22Rv1 (cell line): ENCODE measurements at regions not wholly inside any gene's neighbourhood (a gene's known extent, or its start where the extent isn't known, plus 50 kb on each side); places are given as distances from the start of the nearest gene placed in this dataset.

Source experiments
- H3K27ac ChIP-seq: fragments of 450-650 bp; 2 replicates; pipeline ENCODE4 v1.5.1; 2017
- ZFX ChIP-seq: fragments of 450-650 bp; IDR thresholded peaks from 2 replicates; pipeline ENCODE4 v1.6.1; 2017; ENCODE audit warnings: antibody characterized with exemption, borderline replicate concordance
- TF ChIP-seq, protein P1 (sequence below): fragments of 450-650 bp; IDR thresholded peaks from 2 replicates; pipeline ENCODE4 v1.5.1; 2017; ENCODE audit warnings: mild to moderate bottlenecking

DNA sequence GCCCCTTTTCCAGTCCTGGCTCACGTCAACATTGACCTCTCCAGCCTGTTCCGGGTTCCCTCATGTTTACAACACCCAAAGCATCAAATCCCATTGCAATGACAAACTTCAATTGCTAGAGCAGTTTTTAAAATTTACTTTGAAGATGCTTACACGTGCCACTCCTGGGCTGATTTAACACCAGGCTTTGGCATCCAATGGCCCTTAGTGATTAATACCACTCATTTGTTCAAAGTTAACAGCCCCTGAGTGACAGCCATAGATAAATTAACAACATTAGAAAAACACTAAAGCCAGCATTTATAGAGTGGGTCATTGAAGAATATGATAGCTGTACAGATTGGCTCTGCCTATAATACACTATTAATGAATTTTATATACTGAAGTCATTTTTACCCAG is 135.1 kb downstream of the PMP22 start:
- TF ChIP-seq, protein P1, sequence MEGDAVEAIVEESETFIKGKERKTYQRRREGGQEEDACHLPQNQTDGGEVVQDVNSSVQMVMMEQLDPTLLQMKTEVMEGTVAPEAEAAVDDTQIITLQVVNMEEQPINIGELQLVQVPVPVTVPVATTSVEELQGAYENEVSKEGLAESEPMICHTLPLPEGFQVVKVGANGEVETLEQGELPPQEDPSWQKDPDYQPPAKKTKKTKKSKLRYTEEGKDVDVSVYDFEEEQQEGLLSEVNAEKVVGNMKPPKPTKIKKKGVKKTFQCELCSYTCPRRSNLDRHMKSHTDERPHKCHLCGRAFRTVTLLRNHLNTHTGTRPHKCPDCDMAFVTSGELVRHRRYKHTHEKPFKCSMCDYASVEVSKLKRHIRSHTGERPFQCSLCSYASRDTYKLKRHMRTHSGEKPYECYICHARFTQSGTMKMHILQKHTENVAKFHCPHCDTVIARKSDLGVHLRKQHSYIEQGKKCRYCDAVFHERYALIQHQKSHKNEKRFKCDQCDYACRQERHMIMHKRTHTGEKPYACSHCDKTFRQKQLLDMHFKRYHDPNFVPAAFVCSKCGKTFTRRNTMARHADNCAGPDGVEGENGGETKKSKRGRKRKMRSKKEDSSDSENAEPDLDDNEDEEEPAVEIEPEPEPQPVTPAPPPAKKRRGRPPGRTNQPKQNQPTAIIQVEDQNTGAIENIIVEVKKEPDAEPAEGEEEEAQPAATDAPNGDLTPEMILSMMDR: no peak
- no peak for TF ChIP-seq ZFX

DNA sequence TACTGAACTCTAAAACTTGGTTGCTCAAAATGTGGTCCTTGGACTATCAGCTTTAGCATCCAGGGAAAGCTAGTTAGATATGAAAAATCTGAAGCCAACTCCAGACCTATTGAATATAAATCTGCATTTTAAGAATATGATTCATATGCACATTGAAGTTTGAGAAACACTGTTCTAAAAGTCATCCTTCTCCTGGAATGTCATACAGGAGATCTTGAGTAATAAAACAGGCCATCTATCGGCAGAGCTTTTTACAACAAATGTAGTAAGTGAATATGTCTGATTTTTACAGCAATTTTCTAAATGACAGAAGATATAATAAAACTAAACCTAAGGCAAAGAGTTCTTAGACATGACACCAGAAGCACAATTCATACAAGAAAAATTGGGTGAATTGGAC is 140.4 kb downstream of the PMP22 start:
- no peak for TF ChIP-seq ZFX
- TF ChIP-seq, protein P1: no peak
- no peak overlapping the region for H3K27ac ChIP-seq

More for the DNA sequence above, 135.1 kb downstream of the PMP22 start:
- no peak overlapping the region for H3K27ac ChIP-seq

DNA sequence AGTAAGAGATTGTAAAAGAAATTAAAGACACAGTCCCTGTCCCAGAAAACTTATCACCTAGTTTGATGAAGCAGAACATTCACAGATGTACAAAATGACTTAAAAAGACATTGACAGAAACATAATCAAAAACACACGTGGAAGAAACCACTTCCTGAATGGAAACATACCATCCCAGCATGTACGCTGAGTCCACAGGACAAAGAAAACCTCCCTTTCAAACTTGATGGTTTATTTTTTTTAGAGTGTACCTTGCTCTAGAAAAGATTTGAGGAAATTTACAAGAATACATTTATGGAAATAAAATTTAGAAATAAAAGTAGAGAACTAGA is 140.9 kb downstream of the PMP22 start:
- no peak overlapping the region for H3K27ac ChIP-seq
- no peak for TF ChIP-seq ZFX
- TF ChIP-seq, protein P1: no peak

DNA sequence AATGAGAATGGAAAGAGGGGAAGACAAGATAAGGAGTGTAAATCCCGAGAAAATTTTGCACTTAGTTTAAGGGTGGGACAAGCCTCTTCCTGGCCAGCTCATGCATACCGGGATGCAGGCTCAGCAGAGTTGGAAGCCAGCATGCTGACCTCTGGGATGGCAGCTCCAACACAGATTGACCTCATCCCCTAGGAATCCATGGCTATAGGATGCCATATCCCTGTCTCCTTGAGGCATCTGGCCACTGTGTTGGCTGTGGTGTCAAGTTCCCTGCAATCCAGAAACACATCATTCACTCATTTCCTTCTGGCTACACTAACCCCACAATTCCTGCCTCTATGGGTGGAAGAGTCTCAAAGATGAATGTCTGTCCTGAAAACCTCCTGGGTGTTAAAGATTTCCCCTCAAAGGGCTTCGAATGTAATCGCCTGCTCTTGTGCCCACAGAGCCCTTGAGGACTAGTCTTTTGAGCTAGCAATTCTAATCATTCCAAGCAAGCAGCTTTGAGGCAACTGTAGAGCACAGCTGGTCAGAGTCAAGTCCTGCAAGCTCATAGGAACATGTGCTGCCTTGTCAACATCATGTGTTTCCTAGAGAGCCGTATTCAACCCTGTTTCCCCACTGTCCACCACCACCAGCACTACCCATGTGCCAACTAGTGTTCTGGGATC is 141.4 kb downstream of the PMP22 start:
- no peak for TF ChIP-seq ZFX
- TF ChIP-seq, protein P1: no peak
- no peak overlapping the region for H3K27ac ChIP-seq

DNA sequence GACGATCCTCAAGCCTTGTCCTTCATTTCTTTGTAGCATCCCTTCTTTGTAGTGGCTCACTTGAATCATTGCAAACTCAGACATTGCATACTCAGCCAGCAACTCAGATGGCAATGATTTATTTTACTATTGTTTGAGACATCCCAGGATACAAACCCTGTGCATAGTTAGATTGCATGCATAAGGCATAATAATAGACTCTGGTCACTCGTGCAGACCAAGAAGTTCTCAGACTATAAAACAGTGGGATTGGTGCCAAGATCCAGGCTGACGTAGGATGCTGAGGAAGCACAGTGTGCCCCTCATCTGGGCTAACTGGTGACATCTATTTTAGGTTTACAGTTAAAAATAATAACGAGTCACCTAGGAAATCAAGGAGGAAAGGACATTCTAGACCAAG is 142.3 kb downstream of the PMP22 start:
- no peak for TF ChIP-seq ZFX
- TF ChIP-seq, protein P1: no peak
- no peak overlapping the region for H3K27ac ChIP-seq

DNA sequence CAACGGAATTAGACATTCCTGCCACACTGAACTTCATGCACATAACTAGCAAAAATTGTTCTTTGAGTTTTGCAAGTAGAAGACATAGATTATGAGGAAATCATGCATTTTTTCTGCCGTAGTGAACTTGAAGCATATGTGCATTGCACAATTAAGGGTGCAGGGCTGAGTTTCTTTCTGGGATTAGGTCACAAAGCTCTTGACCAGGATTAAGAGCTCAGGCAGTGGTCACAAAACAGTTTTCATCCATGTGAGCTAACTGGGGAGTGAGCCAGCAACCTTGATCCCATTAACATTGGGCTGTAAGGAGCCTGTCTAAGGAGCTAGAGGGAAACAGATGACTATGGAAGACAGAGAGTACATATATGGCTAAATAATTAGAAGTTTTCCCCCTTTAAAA is 143.7 kb downstream of the PMP22 start:
- TF ChIP-seq, protein P1: no peak
- no peak for TF ChIP-seq ZFX

DNA sequence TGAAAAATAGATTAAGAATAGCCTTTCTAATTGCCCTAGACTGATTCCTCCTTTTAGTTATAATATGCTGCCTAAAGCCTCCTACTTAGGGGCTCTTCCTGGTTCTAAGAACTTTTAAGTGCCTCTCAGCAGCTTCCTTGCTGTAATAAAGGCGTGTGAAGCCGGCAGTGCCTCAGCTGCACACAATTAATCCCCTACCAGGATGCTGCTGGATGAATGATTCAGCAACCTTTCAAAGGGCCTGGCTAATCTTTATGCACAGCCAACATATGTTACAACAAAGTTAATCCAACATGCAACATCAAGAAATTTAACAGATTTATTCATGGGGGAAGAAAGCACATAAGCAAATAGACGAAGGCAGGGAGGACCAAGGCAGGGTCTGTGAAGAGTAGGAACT is 145.2 kb downstream of the PMP22 start:
- TF ChIP-seq ZFX: no peak
- TF ChIP-seq, protein P1: no peak
- H3K27ac ChIP-seq: no peak overlapping the region

More for the DNA sequence above, 143.7 kb downstream of the PMP22 start:
- H3K27ac ChIP-seq: no peak overlapping the region
